ENCODE measurements at regions not wholly inside any gene's neighbourhood (a gene's known extent, or its start where the extent isn't known, plus 50 kb on each side); places are given as distances from the start of the nearest gene placed in this dataset.
"Not testable (repeated sequence)": the region's sequence is repeated elsewhere in the genome, so short reads cannot be mapped to it uniquely, and the experiment has no call there.

- H4K5ac ChIP-seq (ENCODE audit: low read depth, low read length); CTCF ChIA-PET; H4K20me1 ChIP-seq (ENCODE audit: insufficient read depth, low read length); H2BK15ac ChIP-seq (ENCODE audit: low read depth, low read length); H3K9me1 ChIP-seq (ENCODE audit: insufficient read depth, low read length); H3K4me3 ChIP-seq (ENCODE audit: insufficient read depth, low read depth, low read length); H3K14ac ChIP-seq (replicated peaks; ENCODE audit: low read depth, low read length); H3K18ac ChIP-seq (ENCODE audit: low read depth, low read length); H3K9me3 ChIP-seq (ENCODE audit: control insufficient read depth, insufficient read depth, low read length); H3K4me1 ChIP-seq (ENCODE audit: control insufficient read depth, insufficient read depth, low read length); H2BK5ac ChIP-seq (ENCODE audit: low read depth, low read length, poor library complexity, severe bottlenecking); H3K4ac ChIP-seq (ENCODE audit: low read depth, low read length); H2AK9ac ChIP-seq (replicated peaks; ENCODE audit: low read depth, low read length, poor library complexity); H3K23ac ChIP-seq (ENCODE audit: low read depth, low read length); ATAC-seq (ENCODE audit: low read depth); H2AFZ ChIP-seq (replicated peaks; ENCODE audit: low read length, poor library complexity); POLR2A ChIA-PET (ENCODE audit: unreplicated experiment); H3K27ac ChIP-seq (ENCODE audit: insufficient read depth, low read length); H3K4me2 ChIP-seq (ENCODE audit: low read depth, low read length); BruUV-seq (replicated peaks); H4K8ac ChIP-seq (ENCODE audit: low read depth in 2 of 2, low read length in 2 of 2); H2AK5ac ChIP-seq (ENCODE audit: low read depth, low read length); intact Hi-C loops (cut with micrococcal nuclease); H2BK20ac ChIP-seq (ENCODE audit: low read depth, low read length); H3K27me3 ChIP-seq (ENCODE audit: control insufficient read depth, insufficient read depth, low read length); dilution Hi-C loops (cut with HindIII; ENCODE audit: low sequenced_read_pairs, unreplicated experiment); H4K91ac ChIP-seq (ENCODE audit: insufficient read depth, low read depth, low read length); H3K79me1 ChIP-seq (ENCODE audit: low read depth in 1 of 2, low read length in 2 of 2); H3K56ac ChIP-seq (ENCODE audit: extremely low read depth, insufficient read depth, low read length); H3K36me3 ChIP-seq (ENCODE audit: control insufficient read depth, insufficient read depth, low read length); in situ Hi-C loops (cut with MboI; ENCODE audit: low sequenced_read_pairs); H2BK120ac ChIP-seq (ENCODE audit: low read depth, low read length); DNase-seq; H3K9ac ChIP-seq (ENCODE audit: low read depth, low read length): not testable (repeated sequence)
- 100% methylated on average over 1 of the region's 1 CpG; no CpG with 5 or more reads in 1 of the 2 experiments for WGBS, 2 experiments (ENCODE audit: extremely low coverage in 2 of 2, insufficient read length in 1 of 2)
These were observed 97.2 kb downstream of the KLRB1 start for GRCh38 chr12:9510392-9511011.
